BLaER1 (cell line): ENCODE measurements at regions not wholly inside any gene's neighbourhood (a gene's known extent, or its start where the extent isn't known, plus 50 kb on each side); places are given as distances from the start of the nearest gene placed in this dataset.

Source experiments
- H3K27ac ChIP-seq: shearing (Covaris generic); formaldehyde crosslinking; 2 replicates; pipeline ENCODE4 v1.8.1; 2022
- H3K27me3 ChIP-seq: shearing (Covaris generic); formaldehyde crosslinking; 2 replicates; pipeline ENCODE4 v1.8.1; 2022
- H3K36me3 ChIP-seq: shearing (Covaris generic); formaldehyde crosslinking; 2 replicates; pipeline ENCODE4 v1.8.1; 2022
- H3K4me1 ChIP-seq: shearing (Covaris generic); formaldehyde crosslinking; 2 replicates; pipeline ENCODE4 v1.8.1; 2022
- H3K4me2 ChIP-seq: shearing (Covaris generic); formaldehyde crosslinking; 2 replicates; pipeline ENCODE4 v1.8.1; 2022
- H3K4me3 ChIP-seq: shearing (Covaris generic); formaldehyde crosslinking; 2 replicates; pipeline ENCODE4 v1.8.1; 2022
- H3K9ac ChIP-seq: shearing (Covaris generic); formaldehyde crosslinking; 2 replicates; pipeline ENCODE4 v1.8.1; 2022
- H3K9me3 ChIP-seq: shearing (Covaris generic); formaldehyde crosslinking; 2 replicates; pipeline ENCODE4 v1.8.1; 2022
- H4K20me1 ChIP-seq: shearing (Covaris generic); formaldehyde crosslinking; 2 replicates; pipeline ENCODE4 v1.8.1; 2022
- Cebpa-rat ChIP-seq: shearing (Covaris generic); IDR thresholded peaks from 2 replicates; pipeline ENCODE4 v1.8.1; 2022

- Histone ChIP-seq H3K27me3 (no peaks in the 10 kb centered on the region), H3K9me3 (peaks cover 3% of the 10 kb centered on the region; the same call in 1 of the 2 replicates), H3K27ac (no peak overlapping the region), H3K4me3 (no peak overlapping the region), H3K4me1 (peaks cover 19% of the 10 kb centered on the region), H3K36me3 (no peaks in the 10 kb centered on the region), H3K4me2 (no peak overlapping the region), H3K9ac (no peak overlapping the region), H4K20me1 (no peaks in the 10 kb centered on the region)
- TF ChIP-seq Cebpa-rat: no peak
Measured at GRCh38 chr10:31742255-31742654, 186.4 kb downstream of the ARHGAP12 start.

- H3K4me2 ChIP-seq: no peak overlapping the region
- H3K9me3 ChIP-seq: peaks cover 11% of the 10 kb centered on the region
- H3K9ac ChIP-seq: no peak overlapping the region
- no peaks in the 10 kb centered on the region for H3K27me3 ChIP-seq
- H3K4me3 ChIP-seq: no peak overlapping the region
- H4K20me1 ChIP-seq: no peaks in the 10 kb centered on the region
- H3K4me1 ChIP-seq: peaks cover 12% of the 10 kb centered on the region
- no peaks in the 10 kb centered on the region for H3K36me3 ChIP-seq
- no peak for TF ChIP-seq Cebpa-rat
- H3K27ac ChIP-seq: no peak overlapping the region
Measured at GRCh38 chr10:31741473-31741872, 187.2 kb downstream of the ARHGAP12 start.

- Histone ChIP-seq H4K20me1 (no peaks in the 10 kb centered on the region), H3K27ac (no peak overlapping the region), H3K27me3 (no peaks in the 10 kb centered on the region), H3K9ac (no peak overlapping the region), H3K4me3 (no peak overlapping the region), H3K4me2 (no peak overlapping the region), H3K36me3 (no peaks in the 10 kb centered on the region), H3K9me3 (peaks cover 23% of the 10 kb centered on the region), H3K4me1 (no peaks in the 10 kb centered on the region)
- no peak for TF ChIP-seq Cebpa-rat
Measured at GRCh38 chr10:31739711-31740110, 188.9 kb downstream of the ARHGAP12 start.

GRCh38 chr10:31739146-31739545 lies 189.5 kb downstream of the ARHGAP12 start:
- H3K27ac ChIP-seq: no peak overlapping the region
- H3K9me3 ChIP-seq: peaks cover 23% of the 10 kb centered on the region
- H3K4me1 ChIP-seq: no peaks in the 10 kb centered on the region
- H3K4me3 ChIP-seq: no peak overlapping the region
- H3K36me3 ChIP-seq: no peaks in the 10 kb centered on the region
- no peaks in the 10 kb centered on the region for H3K27me3 ChIP-seq
- H4K20me1 ChIP-seq: no peaks in the 10 kb centered on the region
- no peak overlapping the region for H3K4me2 ChIP-seq
- H3K9ac ChIP-seq: no peak overlapping the region
- TF ChIP-seq Cebpa-rat: no peak

GRCh38 chr10:31731711-31732110 lies 196.9 kb downstream of the ARHGAP12 start:
- no peaks in the 10 kb centered on the region for H3K27me3 ChIP-seq
- no peaks in the 10 kb centered on the region for H4K20me1 ChIP-seq
- H3K9ac ChIP-seq: no peak overlapping the region
- no peak for TF ChIP-seq Cebpa-rat
- no peak overlapping the region for H3K4me3 ChIP-seq
- H3K4me1 ChIP-seq: no peaks in the 10 kb centered on the region
- H3K4me2 ChIP-seq: no peak overlapping the region
- H3K36me3 ChIP-seq: no peaks in the 10 kb centered on the region
- peaks cover 25% of the 10 kb centered on the region for H3K9me3 ChIP-seq
- no peak overlapping the region for H3K27ac ChIP-seq

GRCh38 chr10:31730776-31731175 lies 197.9 kb downstream of the ARHGAP12 start:
- H3K36me3 ChIP-seq: no peaks in the 10 kb centered on the region
- TF ChIP-seq Cebpa-rat: no peak

GRCh38 chr10:31728698-31729224 lies 199.9 kb downstream of the ARHGAP12 start:
- Histone ChIP-seq H3K4me3 (no peak overlapping the region), H3K27ac (no peak overlapping the region), H3K9ac (no peak overlapping the region), H3K36me3 (no peaks in the 10 kb centered on the region), H3K9me3 (peaks cover 11% of the 10 kb centered on the region; the same call in 1 of the 2 replicates), H3K4me2 (no peak overlapping the region), H4K20me1 (no peaks in the 10 kb centered on the region), H3K4me1 (no peaks in the 10 kb centered on the region), H3K27me3 (no peaks in the 10 kb centered on the region)
- TF ChIP-seq Cebpa-rat: no peak

More at GRCh38 chr10:31730776-31731175, 197.9 kb downstream of the ARHGAP12 start:
- no peak overlapping the region for H3K9ac ChIP-seq
- no peaks in the 10 kb centered on the region for H3K27me3 ChIP-seq
- no peak overlapping the region for H3K27ac ChIP-seq
- no peak overlapping the region for H3K4me2 ChIP-seq
- H4K20me1 ChIP-seq: no peaks in the 10 kb centered on the region
- no peak overlapping the region for H3K4me3 ChIP-seq
- H3K9me3 ChIP-seq: peaks cover 16% of the 10 kb centered on the region; the same call in 1 of the 2 replicates
- no peaks in the 10 kb centered on the region for H3K4me1 ChIP-seq

GRCh38 chr10:31725436-31725835 lies 203.2 kb downstream of the ARHGAP12 start:
- H3K4me2 ChIP-seq: no peak overlapping the region
- H4K20me1 ChIP-seq: no peaks in the 10 kb centered on the region
- no peaks in the 10 kb centered on the region for H3K36me3 ChIP-seq
- H3K4me1 ChIP-seq: no peaks in the 10 kb centered on the region
- no peak for TF ChIP-seq Cebpa-rat
- no peak overlapping the region for H3K27ac ChIP-seq
- H3K27me3 ChIP-seq: no peaks in the 10 kb centered on the region
- peaks cover 11% of the 10 kb centered on the region; the same call in 1 of the 2 replicates for H3K9me3 ChIP-seq
- no peak overlapping the region for H3K4me3 ChIP-seq
- no peak overlapping the region for H3K9ac ChIP-seq

GRCh38 chr10:31724296-31724695 lies 204.3 kb downstream of the ARHGAP12 start:
- H3K4me3 ChIP-seq: no peak overlapping the region
- no peaks in the 10 kb centered on the region for H3K4me1 ChIP-seq
- TF ChIP-seq Cebpa-rat: no peak
- no peaks in the 10 kb centered on the region for H3K27me3 ChIP-seq
- no peaks in the 10 kb centered on the region for H3K36me3 ChIP-seq
- H4K20me1 ChIP-seq: no peaks in the 10 kb centered on the region
- H3K4me2 ChIP-seq: no peak overlapping the region
- no peak overlapping the region for H3K27ac ChIP-seq
- H3K9ac ChIP-seq: no peak overlapping the region
- H3K9me3 ChIP-seq: peaks cover 14% of the 10 kb centered on the region

- H3K4me1 ChIP-seq: no peaks in the 10 kb centered on the region
- H3K9me3 ChIP-seq: peaks cover 14% of the 10 kb centered on the region
- H3K9ac ChIP-seq: no peak overlapping the region
- no peak overlapping the region for H3K27ac ChIP-seq
- no peaks in the 10 kb centered on the region for H4K20me1 ChIP-seq
- H3K4me2 ChIP-seq: no peak overlapping the region
- no peak overlapping the region for H3K4me3 ChIP-seq
- no peaks in the 10 kb centered on the region for H3K36me3 ChIP-seq
- TF ChIP-seq Cebpa-rat: no peak
- no peaks in the 10 kb centered on the region for H3K27me3 ChIP-seq
Measured at GRCh38 chr10:31723106-31723750, 205.4 kb downstream of the ARHGAP12 start.
